GM19438 (cell line): ENCODE measurements at regions not wholly inside any gene's neighbourhood (a gene's known extent, or its start where the extent isn't known, plus 50 kb on each side); places are given as distances from the start of the nearest gene placed in this dataset.

ENCODE experiments used
- ATAC-seq: cut with Tn5 transposase; IDR thresholded peaks from one replicate; pipeline ENCODE4 v1.9.1; 2021; ENCODE audit warnings: low read depth; ENCODE audit not compliant: unreplicated experiment

GRCh38 chr13:63190742-63191141 lies 1775.1 kb upstream of the PCDH20 start:
- ATAC-seq, result no peak

GRCh38 chr13:63190219-63190618 lies 1774.6 kb upstream of the PCDH20 start:
- ATAC-seq, result no peak

- no peak for ATAC-seq
Measured at GRCh38 chr13:63189712-63190111, 1774.1 kb upstream of the PCDH20 start.

GRCh38 chr13:63184693-63185092 lies 1769.0 kb upstream of the PCDH20 start:
- no peak for ATAC-seq

GRCh38 chr13:63175536-63175935 lies 1759.9 kb upstream of the PCDH20 start:
- ATAC-seq, result no peak

- ATAC-seq, result no peak
Measured at GRCh38 chr13:63167699-63168337, 1752.2 kb upstream of the PCDH20 start.

- ATAC-seq, result no peak
Measured at GRCh38 chr13:63166345-63166744, 1750.7 kb upstream of the PCDH20 start.

GRCh38 chr13:63163903-63164302 lies 1748.3 kb upstream of the PCDH20 start:
- ATAC-seq, result no peak

- ATAC-seq, result no peak
Measured at GRCh38 chr13:63161219-63161618, 1745.6 kb upstream of the PCDH20 start.

- ATAC-seq, result no peak
Measured at GRCh38 chr13:63156816-63157215, 1741.2 kb upstream of the PCDH20 start.

GRCh38 chr13:63149375-63149774 lies 1733.7 kb upstream of the PCDH20 start:
- ATAC-seq, result no peak

GRCh38 chr13:63139277-63139676 lies 1723.6 kb upstream of the PCDH20 start:
- no peak for ATAC-seq

- ATAC-seq, result no peak
Measured at GRCh38 chr13:63129995-63130394, 1714.3 kb upstream of the PCDH20 start.

- no peak for ATAC-seq
Measured at GRCh38 chr13:63128716-63129115, 1713.1 kb upstream of the PCDH20 start.

- no peak for ATAC-seq
Measured at GRCh38 chr13:63124863-63125262, 1709.2 kb upstream of the PCDH20 start.

- no peak for ATAC-seq
Measured at GRCh38 chr13:63120883-63121282, 1705.2 kb upstream of the PCDH20 start.

GRCh38 chr13:63117710-63118109 lies 1702.1 kb upstream of the PCDH20 start:
- no peak for ATAC-seq

- no peak for ATAC-seq
Measured at GRCh38 chr13:63112799-63113395, 1697.2 kb upstream of the PCDH20 start.

GRCh38 chr13:63110466-63110865 lies 1694.8 kb upstream of the PCDH20 start:
- ATAC-seq, result no peak

GRCh38 chr13:63107179-63107943 lies 1691.7 kb upstream of the PCDH20 start:
- no peak for ATAC-seq

GRCh38 chr13:63094717-63095116 lies 1679.1 kb upstream of the PCDH20 start:
- no peak for ATAC-seq
